ENCODE measurements at regions not wholly inside any gene's neighbourhood (a gene's known extent, or its start where the extent isn't known, plus 50 kb on each side); places are given as distances from the start of the nearest gene placed in this dataset.

- no peak for TF ChIP-seq EZH2 (IDR thresholded peaks at IDR 0.05; ENCODE audit: low read length, missing control alignments)
- TF ChIP-seq, protein P1, sequence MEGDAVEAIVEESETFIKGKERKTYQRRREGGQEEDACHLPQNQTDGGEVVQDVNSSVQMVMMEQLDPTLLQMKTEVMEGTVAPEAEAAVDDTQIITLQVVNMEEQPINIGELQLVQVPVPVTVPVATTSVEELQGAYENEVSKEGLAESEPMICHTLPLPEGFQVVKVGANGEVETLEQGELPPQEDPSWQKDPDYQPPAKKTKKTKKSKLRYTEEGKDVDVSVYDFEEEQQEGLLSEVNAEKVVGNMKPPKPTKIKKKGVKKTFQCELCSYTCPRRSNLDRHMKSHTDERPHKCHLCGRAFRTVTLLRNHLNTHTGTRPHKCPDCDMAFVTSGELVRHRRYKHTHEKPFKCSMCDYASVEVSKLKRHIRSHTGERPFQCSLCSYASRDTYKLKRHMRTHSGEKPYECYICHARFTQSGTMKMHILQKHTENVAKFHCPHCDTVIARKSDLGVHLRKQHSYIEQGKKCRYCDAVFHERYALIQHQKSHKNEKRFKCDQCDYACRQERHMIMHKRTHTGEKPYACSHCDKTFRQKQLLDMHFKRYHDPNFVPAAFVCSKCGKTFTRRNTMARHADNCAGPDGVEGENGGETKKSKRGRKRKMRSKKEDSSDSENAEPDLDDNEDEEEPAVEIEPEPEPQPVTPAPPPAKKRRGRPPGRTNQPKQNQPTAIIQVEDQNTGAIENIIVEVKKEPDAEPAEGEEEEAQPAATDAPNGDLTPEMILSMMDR (conservative IDR thresholded peaks at IDR 0.05 in 1 of 2, IDR thresholded peaks at IDR 0.05 in 1 of 2; ENCODE audit: low read depth in 1 of 2, low read length in 2 of 2): no peak
These were observed 161.3 kb upstream of the REG3G start for GRCh38 chr2:78864205-78864604.
